ENCODE measurements at regions not wholly inside any gene's neighbourhood (a gene's known extent, or its start where the extent isn't known, plus 50 kb on each side); places are given as distances from the start of the nearest gene placed in this dataset.

DNA sequence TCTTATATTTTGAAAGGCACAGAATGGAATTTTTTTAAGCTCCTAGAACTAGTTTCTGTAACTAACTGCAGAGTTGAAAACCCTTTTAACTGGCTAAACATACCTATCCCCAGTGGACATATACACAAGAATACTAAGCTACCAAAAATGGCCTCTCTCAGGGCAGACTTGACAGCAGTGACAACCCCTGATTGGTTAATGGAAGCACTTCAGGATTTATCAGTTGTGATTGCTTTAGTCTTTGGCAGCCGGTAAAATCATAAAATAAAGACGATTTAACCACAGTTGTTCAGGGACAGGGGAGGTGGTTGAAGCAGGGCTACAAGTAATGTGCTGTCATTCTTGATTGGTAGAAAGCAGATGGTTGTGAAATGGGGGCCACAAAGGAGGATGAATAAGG lies 452.0 kb upstream of the SOX9 start:
- TF ChIP-seq, protein P1, sequence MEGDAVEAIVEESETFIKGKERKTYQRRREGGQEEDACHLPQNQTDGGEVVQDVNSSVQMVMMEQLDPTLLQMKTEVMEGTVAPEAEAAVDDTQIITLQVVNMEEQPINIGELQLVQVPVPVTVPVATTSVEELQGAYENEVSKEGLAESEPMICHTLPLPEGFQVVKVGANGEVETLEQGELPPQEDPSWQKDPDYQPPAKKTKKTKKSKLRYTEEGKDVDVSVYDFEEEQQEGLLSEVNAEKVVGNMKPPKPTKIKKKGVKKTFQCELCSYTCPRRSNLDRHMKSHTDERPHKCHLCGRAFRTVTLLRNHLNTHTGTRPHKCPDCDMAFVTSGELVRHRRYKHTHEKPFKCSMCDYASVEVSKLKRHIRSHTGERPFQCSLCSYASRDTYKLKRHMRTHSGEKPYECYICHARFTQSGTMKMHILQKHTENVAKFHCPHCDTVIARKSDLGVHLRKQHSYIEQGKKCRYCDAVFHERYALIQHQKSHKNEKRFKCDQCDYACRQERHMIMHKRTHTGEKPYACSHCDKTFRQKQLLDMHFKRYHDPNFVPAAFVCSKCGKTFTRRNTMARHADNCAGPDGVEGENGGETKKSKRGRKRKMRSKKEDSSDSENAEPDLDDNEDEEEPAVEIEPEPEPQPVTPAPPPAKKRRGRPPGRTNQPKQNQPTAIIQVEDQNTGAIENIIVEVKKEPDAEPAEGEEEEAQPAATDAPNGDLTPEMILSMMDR (IDR thresholded peaks at IDR 0.05; ENCODE audit: insufficient read depth, low read length, poor library complexity, severe bottlenecking) = no peak
- H3K4me3 ChIP-seq (replicated peaks; ENCODE audit: low read depth, low read length) = no peak overlapping the region
- no peaks in the 10 kb centered on the region for H3K27me3 ChIP-seq (replicated peaks; ENCODE audit: control insufficient read depth, insufficient read depth, low read length)
- H3K36me3 ChIP-seq (ENCODE audit: control insufficient read depth, insufficient read depth, low read length) = no peaks in the 10 kb centered on the region
- DNase-seq (ENCODE audit: extremely low read depth, insufficient read length) = no peak

DNA sequence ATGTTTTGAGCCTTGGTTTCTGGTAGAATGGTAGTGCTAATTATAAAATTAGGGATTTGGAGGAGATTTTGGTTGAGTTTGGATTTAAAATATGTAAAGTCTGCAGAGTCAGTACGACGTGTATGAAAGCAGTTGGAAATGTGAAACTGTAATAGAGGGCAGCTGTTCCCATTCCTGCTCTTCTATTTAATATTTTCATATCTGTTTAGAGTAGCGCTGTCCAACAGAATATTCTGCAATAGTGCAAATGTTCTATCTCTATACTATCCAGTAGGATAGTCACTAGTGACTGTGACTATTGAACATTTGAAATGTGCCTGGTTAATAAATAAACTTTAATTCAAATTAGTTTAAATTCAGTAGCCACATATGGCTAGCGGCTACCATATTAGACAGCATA lies 443.4 kb upstream of the SOX9 start:
- TF ChIP-seq, protein P1 (IDR thresholded peaks at IDR 0.05; ENCODE audit: insufficient read depth, low read length, poor library complexity, severe bottlenecking) = no peak
- H3K36me3 ChIP-seq (ENCODE audit: control insufficient read depth, insufficient read depth, low read length) = no peaks in the 10 kb centered on the region
- DNase-seq (ENCODE audit: extremely low read depth, insufficient read length) = no peak
- no peaks in the 10 kb centered on the region for H3K27me3 ChIP-seq (replicated peaks; ENCODE audit: control insufficient read depth, insufficient read depth, low read length)
- H3K4me3 ChIP-seq (replicated peaks; ENCODE audit: low read depth, low read length) = no peak overlapping the region

DNA sequence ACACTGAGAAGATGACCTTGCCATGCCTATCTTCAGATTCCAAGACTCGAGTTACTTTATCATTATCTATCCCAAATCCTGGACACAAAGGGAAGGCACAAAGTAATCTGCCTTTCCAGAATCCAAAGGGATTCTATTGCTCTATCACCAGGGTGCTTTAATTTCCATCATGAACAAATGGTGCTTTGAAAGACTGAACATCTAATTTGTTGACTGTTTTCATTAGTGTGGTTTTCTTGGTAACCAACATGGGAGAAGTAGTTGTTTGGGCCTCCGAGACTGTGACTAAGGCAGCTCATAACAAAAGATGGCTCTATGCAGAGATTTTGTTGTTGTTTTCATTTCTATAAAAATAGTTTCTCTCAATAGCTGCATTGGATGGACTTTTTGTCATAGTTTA lies 441.0 kb upstream of the SOX9 start:
- DNase-seq (ENCODE audit: extremely low read depth, insufficient read length) = no peak
- Histone ChIP-seq H3K36me3 (ENCODE audit: control insufficient read depth, insufficient read depth, low read length) (no peaks in the 10 kb centered on the region), H3K4me3 (replicated peaks; ENCODE audit: low read depth, low read length) (no peak overlapping the region), H3K27me3 (replicated peaks; ENCODE audit: control insufficient read depth, insufficient read depth, low read length) (no peaks in the 10 kb centered on the region)
- TF ChIP-seq, protein P1 (IDR thresholded peaks at IDR 0.05; ENCODE audit: insufficient read depth, low read length, poor library complexity, severe bottlenecking) = no peak

DNA sequence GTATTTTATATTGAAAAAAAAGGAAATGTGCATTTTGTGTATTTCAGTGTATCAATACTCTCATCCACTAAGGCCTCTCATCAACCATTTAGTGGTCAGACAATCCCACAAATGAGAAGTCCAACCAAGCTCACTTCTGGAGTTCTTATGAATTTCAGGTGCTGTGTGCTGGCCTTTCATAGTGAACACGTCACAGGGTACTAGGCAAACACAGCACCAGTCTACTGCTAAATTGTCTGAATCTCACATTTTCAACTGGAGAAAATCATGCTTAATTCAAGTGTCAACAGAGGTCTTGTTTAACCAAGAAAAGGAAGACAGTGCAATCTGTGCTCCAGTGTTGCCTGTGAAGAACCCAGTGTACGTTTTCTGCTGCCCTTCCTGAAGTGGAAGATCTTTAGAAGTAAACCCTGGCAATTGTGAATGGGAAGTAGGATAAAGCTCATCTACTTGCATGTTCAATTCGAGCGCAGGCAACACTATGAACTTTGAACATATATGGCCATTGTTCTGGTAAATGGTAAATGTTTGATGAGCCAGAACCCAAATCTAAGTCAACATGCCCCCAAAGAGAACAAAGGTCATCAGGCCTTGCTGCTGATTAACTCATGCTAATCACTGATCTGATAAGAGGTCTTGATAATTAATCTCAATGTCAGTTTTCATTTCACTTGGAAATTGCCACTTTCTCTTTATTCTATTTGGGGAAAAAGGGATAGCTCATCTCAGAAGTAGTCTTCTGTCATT lies 439.2 kb upstream of the SOX9 start:
- no peaks in the 10 kb centered on the region for H3K36me3 ChIP-seq (ENCODE audit: control insufficient read depth, insufficient read depth, low read length)
- H3K27me3 ChIP-seq (replicated peaks; ENCODE audit: control insufficient read depth, insufficient read depth, low read length) = no peaks in the 10 kb centered on the region
- DNase-seq (ENCODE audit: extremely low read depth, insufficient read length) = no peak
- no peak overlapping the region for H3K4me3 ChIP-seq (replicated peaks; ENCODE audit: low read depth, low read length)
- TF ChIP-seq, protein P1 (IDR thresholded peaks at IDR 0.05; ENCODE audit: insufficient read depth, low read length, poor library complexity, severe bottlenecking) = no peak

DNA sequence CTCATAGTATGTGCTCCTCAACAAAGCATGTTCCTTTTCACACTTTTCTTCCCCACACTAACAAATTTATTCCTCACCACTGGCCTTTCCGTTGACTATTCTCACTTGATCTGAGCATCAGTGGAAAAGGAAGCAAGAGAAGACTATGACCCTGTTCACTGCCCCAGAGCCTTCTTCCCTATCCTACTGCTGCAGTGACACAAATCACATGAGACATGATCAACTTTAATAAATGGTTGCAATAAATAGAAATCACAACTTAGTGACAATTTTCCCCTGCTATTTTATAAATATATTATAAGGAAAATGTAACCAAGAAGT lies 438.7 kb upstream of the SOX9 start:
- H3K36me3 ChIP-seq (ENCODE audit: control insufficient read depth, insufficient read depth, low read length) = no peaks in the 10 kb centered on the region
- H3K27me3 ChIP-seq (replicated peaks; ENCODE audit: control insufficient read depth, insufficient read depth, low read length) = no peaks in the 10 kb centered on the region
- no peak for DNase-seq (ENCODE audit: extremely low read depth, insufficient read length)
- H3K4me3 ChIP-seq (replicated peaks; ENCODE audit: low read depth, low read length) = no peak overlapping the region
- TF ChIP-seq, protein P1 (IDR thresholded peaks at IDR 0.05; ENCODE audit: insufficient read depth, low read length, poor library complexity, severe bottlenecking) = no peak

DNA sequence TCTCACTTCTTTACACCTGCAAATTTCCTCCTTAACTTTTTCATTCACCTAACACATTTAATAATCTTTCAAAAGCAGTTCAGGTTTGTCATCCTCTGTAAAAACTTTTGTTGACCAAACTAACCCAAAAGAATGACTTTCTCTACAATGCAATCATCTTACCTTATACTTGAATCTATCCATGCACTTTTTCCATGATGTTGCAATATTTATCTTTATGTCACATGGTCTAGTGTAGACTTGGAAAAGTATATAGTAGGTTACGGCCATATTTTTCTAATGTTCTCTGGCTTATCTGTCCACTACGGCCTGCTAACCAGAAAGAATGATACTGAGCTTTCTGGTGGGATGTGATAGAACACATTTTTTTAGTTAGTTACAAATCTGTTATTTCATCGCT lies 431.0 kb upstream of the SOX9 start:
- no peak for DNase-seq (ENCODE audit: extremely low read depth, insufficient read length)
- TF ChIP-seq, protein P1 (IDR thresholded peaks at IDR 0.05; ENCODE audit: insufficient read depth, low read length, poor library complexity, severe bottlenecking) = no peak
- Histone ChIP-seq H3K4me3 (replicated peaks; ENCODE audit: low read depth, low read length) (no peak overlapping the region), H3K27me3 (replicated peaks; ENCODE audit: control insufficient read depth, insufficient read depth, low read length) (no peaks in the 10 kb centered on the region), H3K36me3 (ENCODE audit: control insufficient read depth, insufficient read depth, low read length) (no peaks in the 10 kb centered on the region)

Measured in GM06990 (cell line).